GM08714 (cell line): ENCODE measurements at regions not wholly inside any gene's neighbourhood (a gene's known extent, or its start where the extent isn't known, plus 50 kb on each side); places are given as distances from the start of the nearest gene placed in this dataset.

Source experiments
- H3K4me3 ChIP-seq: fragments of 200-500 bp; sonication (Bioruptor generic); 2 replicates; pipeline ENCODE4 v1.5.1; 2014; ENCODE audit warnings: mild to moderate bottlenecking, low read length, inconsistent platforms
- ZNF274 ChIP-seq: IDR thresholded peaks from 2 replicates; pipeline ENCODE4 v1.6.1; 2012; ENCODE audit warnings: mild to moderate bottlenecking, low read depth, low read length

GRCh38 chr1:193494368-193494767, 308.0 kb upstream of the B3GALT2 start:
- TF ChIP-seq ZNF274: no peak
- no peak overlapping the region for H3K4me3 ChIP-seq

DNA sequence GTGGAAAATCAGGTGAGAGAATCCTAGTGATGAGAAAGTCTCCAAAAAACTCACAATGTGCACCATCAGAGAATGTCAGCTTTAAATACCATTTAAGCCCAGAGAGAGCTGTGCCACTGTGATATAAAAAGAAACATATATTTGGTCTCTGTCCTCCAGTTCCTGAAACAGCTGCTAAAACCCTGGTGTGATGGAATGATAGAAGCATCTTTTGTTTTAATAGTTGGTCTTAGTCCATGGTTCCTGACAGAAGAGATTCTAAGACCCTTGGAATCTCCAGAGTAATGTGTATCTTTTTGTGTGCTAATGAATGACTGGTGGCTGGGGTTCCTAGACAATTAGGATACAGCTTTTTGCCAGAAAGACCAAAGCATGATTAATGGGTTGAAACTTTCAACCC, 302.8 kb upstream of the B3GALT2 start:
- no peak overlapping the region for H3K4me3 ChIP-seq
- no peak for TF ChIP-seq ZNF274

DNA sequence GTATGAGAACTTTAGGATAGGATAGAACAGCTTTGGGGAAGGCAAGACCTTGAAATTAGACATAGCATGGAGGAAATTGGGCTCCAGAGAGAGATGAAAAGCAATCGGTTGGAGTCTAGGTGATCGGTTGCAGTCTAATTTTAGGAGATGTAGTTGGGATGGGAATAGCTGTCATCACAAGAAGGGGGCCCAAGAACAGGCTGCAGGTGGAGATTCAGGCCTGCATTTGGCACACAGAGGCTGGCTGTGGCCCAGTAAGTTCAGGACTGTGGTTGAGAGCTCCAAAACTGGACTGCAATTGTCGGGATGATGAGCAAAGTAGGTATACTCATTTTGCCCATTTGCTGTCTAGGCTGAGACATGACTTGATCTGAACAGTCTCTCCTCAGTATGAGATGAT, 301.3 kb upstream of the B3GALT2 start:
- TF ChIP-seq ZNF274: no peak
- H3K4me3 ChIP-seq: no peak overlapping the region

GRCh38 chr1:193486671-193487229, 300.3 kb upstream of the B3GALT2 start:
- no peak for TF ChIP-seq ZNF274
- H3K4me3 ChIP-seq: no peak overlapping the region

- no peak overlapping the region for H3K4me3 ChIP-seq
- TF ChIP-seq ZNF274: no peak
Observed at GRCh38 chr1:193480755-193481154, 294.3 kb upstream of the B3GALT2 start.

- no peak for TF ChIP-seq ZNF274
- no peak overlapping the region for H3K4me3 ChIP-seq
Observed at GRCh38 chr1:193479187-193479586, 292.8 kb upstream of the B3GALT2 start.

DNA sequence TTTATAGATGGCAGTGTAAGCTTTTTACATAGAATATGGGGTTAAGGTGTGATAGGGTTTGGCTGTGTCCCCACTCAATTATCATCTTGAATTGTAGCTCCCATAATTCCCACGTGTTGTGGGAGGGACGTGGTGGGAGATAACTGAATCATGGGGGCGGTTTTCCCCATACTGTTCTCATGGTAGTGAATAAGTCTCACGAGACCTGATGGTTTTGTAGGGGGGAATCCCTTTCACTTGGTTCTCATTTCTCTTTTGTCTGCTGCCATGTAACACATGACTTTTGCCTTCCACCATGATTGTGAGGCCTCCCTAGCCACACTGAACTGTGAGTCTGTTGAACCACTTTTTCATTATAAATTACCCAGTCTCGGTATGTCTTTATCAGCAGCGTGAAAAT, 290.3 kb upstream of the B3GALT2 start:
- no peak overlapping the region for H3K4me3 ChIP-seq
- no peak for TF ChIP-seq ZNF274

- TF ChIP-seq ZNF274: no peak
- H3K4me3 ChIP-seq: no peak overlapping the region
Observed at GRCh38 chr1:193473932-193474331, 287.5 kb upstream of the B3GALT2 start.

- H3K4me3 ChIP-seq: no peak overlapping the region
Observed at GRCh38 chr1:193472838-193473398, 286.5 kb upstream of the B3GALT2 start.

GRCh38 chr1:193472430-193472829, 286.0 kb upstream of the B3GALT2 start:
- no peak for TF ChIP-seq ZNF274
- no peak overlapping the region for H3K4me3 ChIP-seq

More at GRCh38 chr1:193472838-193473398, 286.5 kb upstream of the B3GALT2 start:
- no peak for TF ChIP-seq ZNF274

GRCh38 chr1:193471981-193472380, 285.6 kb upstream of the B3GALT2 start:
- no peak overlapping the region for H3K4me3 ChIP-seq
- no peak for TF ChIP-seq ZNF274

GRCh38 chr1:193463326-193463932, 277.0 kb upstream of the B3GALT2 start:
- no peak overlapping the region for H3K4me3 ChIP-seq
- no peak for TF ChIP-seq ZNF274

DNA sequence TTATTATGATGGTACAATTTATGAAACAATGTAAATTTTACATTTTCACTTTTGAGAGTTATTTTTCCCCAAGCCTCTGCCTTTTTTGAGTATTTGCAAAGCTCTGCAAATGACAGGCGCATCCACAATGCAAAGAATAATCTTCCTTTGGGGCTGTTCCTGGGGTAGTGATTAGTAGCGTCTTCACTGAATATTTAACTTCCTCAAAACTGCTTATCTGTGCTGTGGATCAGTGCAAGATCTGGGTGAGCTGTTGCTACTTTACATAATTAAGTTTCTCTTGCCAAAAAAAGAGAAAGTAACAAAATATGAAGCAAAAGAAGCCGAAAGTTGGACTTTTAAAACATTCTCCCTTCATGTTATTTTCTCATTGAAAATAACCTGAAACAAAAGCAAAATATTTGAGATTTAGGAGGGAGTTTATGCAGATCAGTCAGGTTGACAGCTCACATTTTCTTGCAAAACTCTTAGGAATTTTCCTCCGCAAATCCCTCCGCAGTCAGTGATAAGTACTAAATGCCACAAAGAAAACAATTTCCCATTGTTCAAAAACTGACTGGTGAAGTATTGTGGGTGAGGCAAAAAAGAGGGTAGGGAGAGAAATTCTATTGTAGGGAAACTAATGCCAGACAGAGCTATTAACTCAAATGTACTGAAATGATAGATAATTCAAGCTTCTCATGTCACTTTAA, 276.4 kb upstream of the B3GALT2 start:
- no peak for TF ChIP-seq ZNF274
- H3K4me3 ChIP-seq: no peak overlapping the region

DNA sequence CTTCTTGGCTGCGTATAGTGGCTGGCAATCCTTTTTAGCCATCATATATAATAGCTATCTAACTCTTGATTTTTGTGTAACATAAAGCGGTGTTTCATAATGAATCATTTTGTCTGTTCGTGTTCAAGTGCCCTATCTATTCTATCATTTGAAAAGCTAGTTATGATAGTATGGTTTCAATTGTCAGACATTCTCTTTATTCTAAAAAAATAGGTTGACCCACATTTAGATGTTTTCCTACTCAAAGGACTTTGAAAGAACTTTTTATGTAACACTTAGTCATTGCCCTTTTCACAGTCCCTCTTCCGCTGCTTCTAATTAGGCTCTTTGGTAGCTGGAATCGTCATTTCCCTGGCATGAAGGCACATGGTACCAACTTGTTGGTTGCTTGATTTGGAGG, 272.2 kb upstream of the B3GALT2 start:
- no peak overlapping the region for H3K4me3 ChIP-seq
- TF ChIP-seq ZNF274: no peak

GRCh38 chr1:193457676-193458075, 271.3 kb upstream of the B3GALT2 start:
- TF ChIP-seq ZNF274: no peak
- H3K4me3 ChIP-seq: no peak overlapping the region
